AG04449 (cell line): ENCODE measurements at regions not wholly inside any gene's neighbourhood (a gene's known extent, or its start where the extent isn't known, plus 50 kb on each side); places are given as distances from the start of the nearest gene placed in this dataset.
A peak's percentile ranks its signal among the peaks of the same experiment; 100 is the strongest.

Source experiments
- CTCF ChIA-PET: fragments of 350-600 bp; formaldehyde crosslinking; extraction: SDS; loops from one replicate; lab custom pipeline; 2021; ENCODE audit warnings: antibody characterized with exemption; lab: Yijun Ruan, JAX
- POLR2A ChIA-PET: fragments of 400-600, 350-600 bp; formaldehyde crosslinking; extraction: SDS; loops from one replicate; lab custom pipeline; 2020; ENCODE audit warnings: antibody characterized with exemption, inconsistent platforms; lab: Yijun Ruan, JAX
- DNase-seq: peaks from one replicate; pipeline ENCODE4 v3.0.0-alpha.2; 2010; ENCODE audit warnings: low read depth, low spot score
- H3K4me3 ChIP-seq: 2 replicates; pipeline ENCODE4 v1.5.1; 2011; ENCODE audit warnings: low read depth, mild to moderate bottlenecking, control low read depth, low read length
- TF ChIP-seq, protein P1 (sequence below): IDR thresholded peaks from one replicate; pipeline ENCODE4 v1.5.1; 2011; ENCODE audit warnings: mild to moderate bottlenecking, moderate library complexity, low read length, control low read depth, inconsistent platforms; ENCODE audit not compliant: insufficient read depth; ENCODE audit errors: missing control alignments

DNA sequence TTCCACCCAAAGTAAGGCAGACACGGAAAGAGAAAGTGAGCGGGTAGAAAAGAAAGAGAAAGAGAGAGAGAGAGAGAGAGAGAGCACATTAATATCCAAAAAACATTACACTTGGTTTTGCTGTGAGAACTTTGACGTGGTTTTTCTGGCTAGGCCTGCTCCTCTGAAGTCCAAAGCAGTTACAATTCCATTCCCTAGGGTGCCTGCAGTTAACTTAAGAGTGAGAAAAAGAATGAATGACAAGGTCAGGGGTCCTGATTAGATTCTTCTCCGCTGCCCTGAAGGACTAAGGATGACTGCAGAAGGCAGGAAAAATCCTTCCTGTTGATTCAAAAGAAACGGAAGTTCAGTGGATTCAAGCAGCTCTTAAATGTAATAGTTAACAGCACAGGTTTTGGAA is 589.8 kb downstream of the PRELID2 start:
- TF ChIP-seq, protein P1, sequence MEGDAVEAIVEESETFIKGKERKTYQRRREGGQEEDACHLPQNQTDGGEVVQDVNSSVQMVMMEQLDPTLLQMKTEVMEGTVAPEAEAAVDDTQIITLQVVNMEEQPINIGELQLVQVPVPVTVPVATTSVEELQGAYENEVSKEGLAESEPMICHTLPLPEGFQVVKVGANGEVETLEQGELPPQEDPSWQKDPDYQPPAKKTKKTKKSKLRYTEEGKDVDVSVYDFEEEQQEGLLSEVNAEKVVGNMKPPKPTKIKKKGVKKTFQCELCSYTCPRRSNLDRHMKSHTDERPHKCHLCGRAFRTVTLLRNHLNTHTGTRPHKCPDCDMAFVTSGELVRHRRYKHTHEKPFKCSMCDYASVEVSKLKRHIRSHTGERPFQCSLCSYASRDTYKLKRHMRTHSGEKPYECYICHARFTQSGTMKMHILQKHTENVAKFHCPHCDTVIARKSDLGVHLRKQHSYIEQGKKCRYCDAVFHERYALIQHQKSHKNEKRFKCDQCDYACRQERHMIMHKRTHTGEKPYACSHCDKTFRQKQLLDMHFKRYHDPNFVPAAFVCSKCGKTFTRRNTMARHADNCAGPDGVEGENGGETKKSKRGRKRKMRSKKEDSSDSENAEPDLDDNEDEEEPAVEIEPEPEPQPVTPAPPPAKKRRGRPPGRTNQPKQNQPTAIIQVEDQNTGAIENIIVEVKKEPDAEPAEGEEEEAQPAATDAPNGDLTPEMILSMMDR: no peak
- CTCF ChIA-PET: interaction anchor here (1.1 kb wide), 1 partner anchor 568 kb away, joined by 3 read pairs; no protein-coding TSS in a partner anchor
- no peak overlapping the region for H3K4me3 ChIP-seq
- POLR2A ChIA-PET: no interaction called here
- no peak for DNase-seq

DNA sequence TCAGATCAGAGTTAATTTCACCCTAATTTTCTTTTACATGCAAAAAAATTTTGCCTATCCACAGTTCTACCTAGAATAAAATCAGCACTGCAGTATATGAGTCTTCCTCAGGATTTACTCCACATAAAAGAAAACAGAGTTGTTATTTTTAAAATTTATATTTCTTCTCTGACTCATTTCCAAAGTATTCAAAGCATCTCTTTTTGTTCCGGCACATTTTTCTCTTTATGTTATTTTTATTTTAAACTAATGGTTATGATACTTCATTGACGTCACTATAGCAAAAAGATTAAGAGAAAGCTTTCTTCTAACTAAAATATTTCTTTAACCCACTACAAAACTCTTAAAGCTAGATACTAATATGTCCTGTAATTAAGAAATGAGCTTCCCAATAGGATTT is 590.4 kb downstream of the PRELID2 start:
- ChIA-PET POLR2A (no interaction called here), CTCF (interaction anchor here (1.1 kb wide), 1 partner anchor 568 kb away, joined by 3 read pairs; no protein-coding TSS in a partner anchor)
- TF ChIP-seq, protein P1: no peak
- DNase-seq: peak; percentile 19
- no peak overlapping the region for H3K4me3 ChIP-seq

DNA sequence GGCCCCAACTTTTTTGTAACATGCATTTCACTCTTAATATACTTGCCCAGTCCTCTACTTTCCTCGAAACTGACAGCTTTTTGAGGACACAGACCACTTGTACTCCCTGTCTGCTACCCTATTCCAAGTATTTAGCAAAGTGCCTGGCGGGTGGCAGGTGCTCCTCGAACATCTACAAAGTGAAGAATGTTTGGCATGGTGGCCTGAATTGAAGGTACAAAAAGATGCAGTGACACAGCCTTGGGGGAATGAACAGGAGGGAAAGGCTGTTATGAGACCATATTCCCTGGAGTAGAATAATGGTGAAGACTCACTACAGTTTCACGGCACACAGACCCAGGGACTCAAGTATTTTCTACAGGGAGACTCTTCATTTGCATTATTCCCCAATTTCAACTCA is 590.9 kb downstream of the PRELID2 start:
- DNase-seq: no peak
- TF ChIP-seq, protein P1: no peak
- POLR2A ChIA-PET: no interaction called here
- H3K4me3 ChIP-seq: no peak overlapping the region
- CTCF ChIA-PET: no interaction called here

DNA sequence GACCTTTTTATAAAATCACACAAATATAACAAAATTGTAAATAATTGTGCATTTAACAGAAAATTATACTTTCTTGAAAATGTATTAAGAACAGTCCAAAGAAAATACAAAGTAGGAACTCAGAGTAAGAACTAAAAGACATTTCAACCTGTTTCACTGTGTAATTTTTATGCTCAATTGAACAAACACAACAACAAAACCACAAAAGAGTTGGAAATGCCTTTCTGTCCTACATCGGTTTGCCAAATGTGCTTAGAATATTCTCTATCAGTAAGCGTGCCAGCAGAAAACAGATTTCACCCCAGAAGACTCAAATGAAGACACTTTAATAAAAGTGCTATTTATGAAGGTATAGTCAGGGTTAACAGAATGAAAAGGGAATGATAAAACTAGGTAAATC is 592.1 kb downstream of the PRELID2 start:
- no peak overlapping the region for H3K4me3 ChIP-seq
- DNase-seq: no peak
- ChIA-PET CTCF (no interaction called here), POLR2A (no interaction called here)
- TF ChIP-seq, protein P1: no peak

DNA sequence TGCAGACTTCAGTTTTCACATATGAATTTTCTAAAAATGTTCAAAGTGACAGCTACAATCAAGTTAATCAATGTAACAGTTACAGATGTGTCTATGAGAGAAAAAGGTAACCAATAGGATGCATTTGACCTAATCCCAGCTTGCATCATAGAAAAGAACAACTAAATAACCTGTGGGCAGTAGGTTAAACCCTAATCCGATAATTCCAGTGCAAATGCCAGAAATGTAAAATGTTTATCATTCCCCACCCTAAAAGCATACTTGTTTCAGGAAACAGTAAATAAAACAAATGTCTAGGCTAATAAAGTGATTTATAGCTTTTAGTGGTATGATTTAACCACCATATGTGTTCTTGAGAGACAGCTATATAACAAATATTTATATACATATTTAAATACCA is 592.6 kb downstream of the PRELID2 start:
- no peak overlapping the region for H3K4me3 ChIP-seq
- TF ChIP-seq, protein P1: no peak
- POLR2A ChIA-PET: no interaction called here
- CTCF ChIA-PET: no interaction called here
- no peak for DNase-seq

DNA sequence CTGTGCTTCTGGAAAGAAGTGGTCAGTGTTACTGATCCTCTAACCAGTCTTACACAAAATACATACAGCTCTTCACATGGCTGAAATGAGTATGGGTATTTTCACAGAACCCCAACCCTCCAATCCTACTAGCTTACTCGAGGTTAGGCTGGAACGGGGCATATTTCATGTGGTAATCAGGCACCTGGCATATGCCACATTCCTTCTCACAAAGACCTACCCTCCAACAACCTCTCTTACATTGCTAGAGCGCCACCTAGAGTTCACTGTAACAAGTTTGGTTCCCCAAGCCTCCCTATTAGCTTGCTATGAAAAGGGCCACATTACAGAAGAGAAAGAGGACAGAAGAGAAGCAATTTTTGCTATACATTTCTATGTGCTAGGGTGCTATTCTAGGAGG is 597.3 kb downstream of the PRELID2 start:
- TF ChIP-seq, protein P1: no peak
- POLR2A ChIA-PET: no interaction called here

More for the DNA sequence above, 597.3 kb downstream of the PRELID2 start:
- no peak for DNase-seq
- no peak overlapping the region for H3K4me3 ChIP-seq
- CTCF ChIA-PET: interaction anchor here (1.0 to 3.7 kb wide), 9 partner anchors 8 to 1033 kb away, joined by 3 to 12 read pairs (median 3); no protein-coding TSS in a partner anchor
